ENCODE measurements at regions not wholly inside any gene's neighbourhood (a gene's known extent, or its start where the extent isn't known, plus 50 kb on each side); places are given as distances from the start of the nearest gene placed in this dataset.

DNA sequence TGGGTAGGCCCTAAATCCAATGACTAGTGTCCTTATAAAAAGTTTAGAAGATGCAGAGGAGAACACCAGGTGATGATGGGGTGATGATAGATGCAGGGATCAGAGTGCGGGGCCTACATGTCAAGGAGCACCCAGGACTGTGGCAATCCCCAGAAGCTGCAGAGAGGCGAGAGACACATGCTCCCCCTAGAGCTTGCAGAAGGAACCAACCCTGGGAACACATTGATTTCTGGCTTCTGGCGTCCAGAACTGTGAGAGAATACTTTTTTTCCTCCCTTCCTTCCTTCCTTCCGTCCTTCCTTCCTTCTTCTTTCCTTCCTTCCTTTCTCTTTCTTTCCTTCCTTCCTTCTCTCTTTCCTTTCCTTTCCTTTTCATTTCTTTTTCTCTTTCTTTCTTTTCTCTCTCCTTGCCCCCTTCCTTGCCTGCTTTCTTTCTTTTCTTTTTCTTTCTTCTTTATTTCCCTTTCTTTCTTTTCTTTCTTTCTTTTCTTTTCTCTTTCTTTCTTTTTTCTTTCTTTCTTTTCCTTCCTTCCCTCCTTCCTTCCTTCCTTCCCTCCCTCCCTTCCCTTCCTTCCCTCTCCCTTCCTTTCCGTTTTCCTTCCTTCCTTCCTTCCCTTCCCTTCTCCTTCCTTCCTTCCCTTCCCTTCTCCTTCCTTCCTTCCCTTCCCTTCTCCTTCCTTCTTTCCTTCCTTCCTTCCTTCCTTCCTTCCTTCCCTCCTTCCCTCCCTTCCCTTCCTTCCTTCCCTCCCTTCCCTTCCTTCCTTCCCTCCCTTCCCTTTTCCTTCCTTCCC is 134.3 kb downstream of the HAPSTR1 start:
- intact Hi-C loops (cut with DNase I, micrococcal nuclease): no loop called here
- TF ChIP-seq, protein P1, sequence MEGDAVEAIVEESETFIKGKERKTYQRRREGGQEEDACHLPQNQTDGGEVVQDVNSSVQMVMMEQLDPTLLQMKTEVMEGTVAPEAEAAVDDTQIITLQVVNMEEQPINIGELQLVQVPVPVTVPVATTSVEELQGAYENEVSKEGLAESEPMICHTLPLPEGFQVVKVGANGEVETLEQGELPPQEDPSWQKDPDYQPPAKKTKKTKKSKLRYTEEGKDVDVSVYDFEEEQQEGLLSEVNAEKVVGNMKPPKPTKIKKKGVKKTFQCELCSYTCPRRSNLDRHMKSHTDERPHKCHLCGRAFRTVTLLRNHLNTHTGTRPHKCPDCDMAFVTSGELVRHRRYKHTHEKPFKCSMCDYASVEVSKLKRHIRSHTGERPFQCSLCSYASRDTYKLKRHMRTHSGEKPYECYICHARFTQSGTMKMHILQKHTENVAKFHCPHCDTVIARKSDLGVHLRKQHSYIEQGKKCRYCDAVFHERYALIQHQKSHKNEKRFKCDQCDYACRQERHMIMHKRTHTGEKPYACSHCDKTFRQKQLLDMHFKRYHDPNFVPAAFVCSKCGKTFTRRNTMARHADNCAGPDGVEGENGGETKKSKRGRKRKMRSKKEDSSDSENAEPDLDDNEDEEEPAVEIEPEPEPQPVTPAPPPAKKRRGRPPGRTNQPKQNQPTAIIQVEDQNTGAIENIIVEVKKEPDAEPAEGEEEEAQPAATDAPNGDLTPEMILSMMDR (IDR thresholded peaks at IDR 0.05): no peak
- Histone ChIP-seq H3K4me3 (no peak overlapping the region), H3K9me3 (no peaks in the 10 kb centered on the region), H3K36me3 (ENCODE audit: low read depth) (no peaks in the 10 kb centered on the region), H3K4me1 (ENCODE audit: low read depth) (no peaks in the 10 kb centered on the region)
- ATAC-seq: no peak
- no peak for DNase-seq

DNA sequence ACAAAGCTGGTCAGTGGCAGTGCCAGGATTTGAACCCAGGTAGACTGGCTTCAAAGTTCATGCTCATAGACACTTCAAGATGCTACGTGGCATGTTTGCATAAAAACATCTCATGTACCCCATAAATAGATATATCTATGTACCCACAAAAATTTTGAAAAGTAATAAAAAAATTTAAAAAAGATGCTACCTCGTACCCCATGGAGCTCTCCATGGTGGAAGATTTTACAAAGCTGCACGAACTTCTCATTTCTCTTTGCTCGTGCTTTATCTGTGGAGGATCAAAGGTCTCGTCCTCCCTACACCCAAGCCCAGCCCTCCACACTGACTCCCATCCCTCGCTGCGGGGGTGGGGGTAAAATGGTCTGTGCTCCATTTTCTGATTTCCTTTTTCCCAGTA is 135.5 kb downstream of the HAPSTR1 start:
- Histone ChIP-seq H3K4me3 (no peak overlapping the region), H3K4me1 (ENCODE audit: low read depth) (no peaks in the 10 kb centered on the region), H3K36me3 (ENCODE audit: low read depth) (no peaks in the 10 kb centered on the region), H3K9me3 (no peaks in the 10 kb centered on the region)
- no peak for DNase-seq
- TF ChIP-seq, protein P1 (IDR thresholded peaks at IDR 0.05): no peak
- ATAC-seq: no peak
- intact Hi-C loops (cut with DNase I, micrococcal nuclease): no loop called here

DNA sequence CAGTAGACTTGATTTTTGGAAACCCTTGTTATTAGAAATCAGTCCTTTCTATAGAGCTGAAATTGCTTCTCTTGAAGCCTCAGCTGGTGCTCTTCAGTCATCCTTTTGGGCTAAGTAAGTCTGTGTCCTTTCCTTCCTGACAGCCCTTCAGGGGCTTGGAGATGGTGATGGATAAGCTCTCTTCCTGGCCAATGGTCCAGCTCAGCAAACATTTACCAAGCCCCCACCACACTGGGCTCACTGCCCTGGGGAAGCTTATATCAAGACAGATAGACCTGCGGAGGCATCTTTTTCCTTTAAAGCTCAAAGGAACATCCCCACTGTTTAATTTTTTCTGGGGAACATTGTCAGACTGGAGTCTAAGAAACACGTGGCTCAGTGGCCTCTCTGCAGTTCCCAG is 139.6 kb downstream of the HAPSTR1 start:
- no peaks in the 10 kb centered on the region for H3K4me1 ChIP-seq (ENCODE audit: low read depth)
- H3K36me3 ChIP-seq (ENCODE audit: low read depth): no peaks in the 10 kb centered on the region
- TF ChIP-seq, protein P1 (IDR thresholded peaks at IDR 0.05): no peak
- intact Hi-C loops (cut with DNase I, micrococcal nuclease): no loop called here
- ATAC-seq (no peak), DNase-seq (no peak)
- no peak overlapping the region for H3K4me3 ChIP-seq
- H3K9me3 ChIP-seq: no peaks in the 10 kb centered on the region

DNA sequence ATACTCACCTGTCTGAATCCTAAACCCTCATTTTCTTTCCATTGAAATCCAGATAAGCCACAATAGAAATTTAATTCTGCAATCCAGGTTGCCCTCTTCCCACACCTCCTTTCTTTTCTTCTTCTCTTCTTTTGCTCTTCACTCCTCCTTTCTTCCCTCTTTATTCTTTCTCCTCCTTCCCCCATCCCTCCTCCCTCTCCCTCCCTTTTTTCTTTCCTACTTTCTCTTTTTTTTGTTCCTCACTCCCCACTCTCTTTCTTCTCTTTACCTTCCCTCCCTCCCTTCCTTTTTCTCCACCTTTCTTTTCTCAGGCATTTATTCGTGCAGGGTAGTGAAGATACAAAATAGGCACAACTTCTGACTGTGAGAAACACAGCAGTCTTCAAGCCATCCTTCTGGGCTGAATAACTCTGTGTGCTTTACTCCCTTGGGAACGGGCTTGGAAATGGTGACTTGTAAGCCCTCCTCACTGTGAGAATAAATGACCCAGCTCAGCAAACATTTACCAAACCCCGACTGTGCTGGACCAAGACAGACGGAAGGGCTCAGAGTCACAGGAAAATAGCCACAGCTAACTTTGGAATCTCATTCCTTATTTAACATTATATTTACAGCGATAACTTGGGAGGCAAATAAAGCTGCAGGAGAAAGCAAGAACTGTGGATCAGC is 140.8 kb downstream of the HAPSTR1 start:
- Histone ChIP-seq H3K36me3 (ENCODE audit: low read depth) (no peaks in the 10 kb centered on the region), H3K4me1 (ENCODE audit: low read depth) (no peaks in the 10 kb centered on the region), H3K4me3 (no peak overlapping the region), H3K9me3 (no peaks in the 10 kb centered on the region)
- intact Hi-C loops (cut with DNase I, micrococcal nuclease): no loop called here
- ATAC-seq: no peak
- no peak for DNase-seq
- TF ChIP-seq, protein P1 (IDR thresholded peaks at IDR 0.05): no peak

DNA sequence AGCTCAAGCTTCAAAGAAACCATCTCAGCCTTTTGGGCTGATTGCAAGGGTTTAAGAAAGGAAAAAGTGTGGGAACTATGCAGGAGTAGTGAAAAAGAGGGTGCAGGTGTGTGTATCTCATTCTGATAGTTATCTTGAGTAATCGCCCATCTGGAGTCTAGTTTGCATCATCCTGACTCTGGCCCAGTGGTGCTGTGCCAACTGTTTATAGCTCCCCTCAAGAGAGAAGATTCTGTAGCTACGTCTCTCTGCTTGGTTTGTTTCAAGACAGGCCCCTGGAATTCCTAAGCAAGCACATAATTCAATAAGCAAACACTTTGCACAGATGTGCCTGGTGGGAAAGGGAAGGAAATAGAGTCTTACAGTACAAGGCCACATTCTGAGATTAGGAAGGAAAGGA is 144.4 kb downstream of the HAPSTR1 start:
- TF ChIP-seq, protein P1 (IDR thresholded peaks at IDR 0.05): no peak
- DNase-seq: no peak
- intact Hi-C loops (cut with DNase I, micrococcal nuclease): no loop called here
- no peak overlapping the region for H3K4me3 ChIP-seq
- ATAC-seq: no peak
- no peaks in the 10 kb centered on the region for H3K36me3 ChIP-seq (ENCODE audit: low read depth)
- no peaks in the 10 kb centered on the region for H3K4me1 ChIP-seq (ENCODE audit: low read depth)
- no peaks in the 10 kb centered on the region for H3K9me3 ChIP-seq

All from mucosa of descending colon (tissue), 3 donors.